GDM1 (cell line): ENCODE measurements at regions not wholly inside any gene's neighbourhood (a gene's known extent, or its start where the extent isn't known, plus 50 kb on each side); places are given as distances from the start of the nearest gene placed in this dataset.

ENCODE experiments used
- DNase-seq: peaks from one replicate; lab custom pipeline; 2025; lab: John Stamatoyannopoulos, UW

DNA sequence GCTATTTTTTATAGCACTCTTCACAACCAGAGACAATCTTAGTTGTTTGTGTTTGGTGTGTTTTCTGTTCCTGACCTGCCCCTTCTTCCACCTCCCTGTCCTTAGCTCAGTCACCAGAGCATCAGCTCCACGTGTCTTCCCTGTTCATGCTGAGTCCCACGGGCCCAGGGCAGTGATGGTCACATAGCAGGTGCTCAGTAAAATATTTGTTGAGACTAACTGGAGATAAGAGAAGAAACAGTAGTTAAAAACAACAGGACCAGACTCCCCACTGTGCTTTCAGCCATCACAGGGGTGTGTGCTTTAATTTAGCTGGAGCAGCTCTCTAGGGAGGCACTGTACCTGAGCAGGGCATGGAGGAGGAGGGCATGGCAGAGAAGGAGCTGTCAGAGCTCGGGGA is 307.3 kb upstream of the ZNF32 start:
- no peak for DNase-seq

GRCh38 chr10:43955002-43955596 is 306.4 kb upstream of the ZNF32 start:
- DNase-seq = no peak

DNA sequence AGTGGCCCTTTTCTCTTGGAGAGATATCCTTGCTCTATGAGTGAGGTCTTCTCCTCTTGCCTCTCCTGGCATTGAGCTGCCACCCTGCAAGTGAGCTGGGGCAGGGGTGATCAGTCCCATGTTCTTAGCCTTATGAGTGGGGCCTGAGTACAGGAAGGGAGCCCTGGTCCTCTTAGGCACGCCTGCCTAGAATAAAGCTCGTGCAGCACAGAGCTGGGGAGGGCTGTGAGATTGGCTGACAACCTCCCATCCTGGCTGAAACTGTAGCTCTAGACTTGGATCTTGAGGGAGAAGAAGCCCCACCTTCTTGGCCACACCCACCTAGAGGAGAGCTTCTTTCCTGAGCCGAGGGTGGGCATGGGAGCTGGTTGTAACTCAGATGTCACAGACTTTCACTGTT is 305.0 kb upstream of the ZNF32 start:
- no peak for DNase-seq

GRCh38 chr10:43952760-43953159 is 304.1 kb upstream of the ZNF32 start:
- no peak for DNase-seq

- DNase-seq = no peak
These were observed 300.7 kb upstream of the ZNF32 start for GRCh38 chr10:43949351-43949750.

DNA sequence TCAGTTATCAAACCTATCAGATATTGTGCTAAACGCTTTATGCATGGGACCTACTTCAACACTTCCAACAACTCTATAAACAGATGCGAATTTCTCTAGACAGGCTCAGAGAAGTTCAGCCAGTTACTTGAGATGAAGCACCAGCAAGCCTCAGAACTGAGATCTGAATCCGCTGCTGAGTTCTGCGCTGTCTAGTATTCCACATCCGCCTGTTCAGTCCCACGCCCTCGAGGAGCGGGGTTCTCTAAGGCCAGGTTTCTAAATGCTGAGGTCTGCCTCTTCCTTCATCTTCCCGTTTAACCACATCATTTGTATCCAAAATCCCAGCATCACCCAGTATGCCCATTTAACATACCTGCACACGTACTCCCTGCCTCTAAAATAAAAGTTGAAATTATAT is 297.8 kb upstream of the ZNF32 start:
- DNase-seq = no peak

DNA sequence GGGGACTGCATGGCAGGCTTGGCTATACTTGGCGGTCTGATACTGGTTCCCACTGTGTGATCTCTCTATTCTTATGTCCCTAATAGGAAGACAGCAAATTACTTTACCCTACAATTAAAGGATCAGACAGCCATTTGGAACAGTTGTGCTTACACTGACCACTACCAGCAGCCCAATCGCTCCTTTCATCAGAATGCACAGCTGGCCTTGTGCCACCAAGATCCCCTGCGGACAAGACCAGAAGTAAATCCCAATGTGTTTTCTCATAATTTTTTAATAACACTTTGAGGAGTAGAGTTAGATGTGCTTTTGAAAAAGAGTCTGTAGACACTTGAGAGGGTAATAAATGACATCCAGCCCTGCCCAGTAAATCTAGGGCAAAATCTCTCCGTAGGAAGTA is 297.2 kb upstream of the ZNF32 start:
- no peak for DNase-seq

- no peak for DNase-seq
These were observed 296.5 kb upstream of the ZNF32 start for GRCh38 chr10:43945094-43945730.

DNA sequence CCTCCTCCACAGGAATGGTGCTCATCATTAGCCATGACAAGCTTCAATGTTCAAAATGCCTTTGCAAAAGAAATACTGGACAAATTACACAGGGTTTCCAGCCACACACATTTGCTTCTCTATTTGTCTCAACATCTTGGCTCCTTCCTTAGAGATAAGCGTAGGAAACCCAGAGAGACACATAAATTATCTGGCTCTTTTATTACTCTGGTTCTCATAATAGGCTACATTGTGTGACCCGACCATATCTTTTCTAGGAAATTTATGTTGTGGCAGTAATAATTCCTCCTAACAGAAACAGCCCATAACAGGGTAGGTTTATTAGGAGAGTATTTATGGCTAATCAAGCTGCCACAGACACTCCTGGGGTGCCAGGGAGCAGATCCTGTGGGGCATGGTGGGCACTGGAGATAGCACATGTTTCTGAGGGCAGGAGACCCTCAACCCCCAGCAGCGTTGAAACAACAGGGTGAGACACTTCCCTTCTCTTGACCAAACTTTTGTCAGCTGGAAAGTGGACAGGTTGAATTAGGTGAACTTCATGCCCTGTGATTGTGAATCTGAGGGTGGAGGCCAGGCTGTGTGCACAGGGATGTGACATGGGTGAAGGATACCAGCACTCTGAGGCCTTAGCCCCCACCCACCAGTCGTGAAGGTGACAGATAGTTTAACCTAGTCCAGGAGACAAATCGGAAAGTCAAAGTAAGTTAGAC is 295.9 kb upstream of the ZNF32 start:
- DNase-seq = no peak

DNA sequence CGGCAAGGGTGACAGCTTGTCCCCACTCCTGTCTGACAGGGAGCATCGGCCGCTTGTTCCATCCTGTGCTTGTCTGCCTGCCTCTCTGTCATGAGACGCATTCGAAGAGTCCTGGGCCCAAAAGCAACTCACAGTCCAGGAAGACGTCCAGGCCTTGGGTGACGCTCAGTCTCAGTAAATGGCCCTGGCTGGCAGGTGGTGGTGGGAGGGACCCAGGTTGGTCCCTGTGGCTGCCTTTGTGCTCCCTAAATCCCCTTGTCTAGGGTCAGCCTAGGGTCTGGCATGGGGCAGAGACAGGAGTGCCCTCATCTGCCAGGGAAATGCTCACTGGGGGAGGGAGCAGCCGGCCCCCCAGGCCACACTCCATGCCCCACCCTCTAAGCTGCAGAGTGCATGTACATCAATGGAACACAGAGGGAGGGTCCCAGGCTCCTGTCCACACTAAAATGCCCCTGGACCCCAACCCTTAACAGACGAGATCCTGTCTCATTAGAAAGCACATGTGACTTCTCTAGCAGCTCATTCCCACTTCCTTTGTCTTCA is 295.2 kb upstream of the ZNF32 start:
- no peak for DNase-seq

DNA sequence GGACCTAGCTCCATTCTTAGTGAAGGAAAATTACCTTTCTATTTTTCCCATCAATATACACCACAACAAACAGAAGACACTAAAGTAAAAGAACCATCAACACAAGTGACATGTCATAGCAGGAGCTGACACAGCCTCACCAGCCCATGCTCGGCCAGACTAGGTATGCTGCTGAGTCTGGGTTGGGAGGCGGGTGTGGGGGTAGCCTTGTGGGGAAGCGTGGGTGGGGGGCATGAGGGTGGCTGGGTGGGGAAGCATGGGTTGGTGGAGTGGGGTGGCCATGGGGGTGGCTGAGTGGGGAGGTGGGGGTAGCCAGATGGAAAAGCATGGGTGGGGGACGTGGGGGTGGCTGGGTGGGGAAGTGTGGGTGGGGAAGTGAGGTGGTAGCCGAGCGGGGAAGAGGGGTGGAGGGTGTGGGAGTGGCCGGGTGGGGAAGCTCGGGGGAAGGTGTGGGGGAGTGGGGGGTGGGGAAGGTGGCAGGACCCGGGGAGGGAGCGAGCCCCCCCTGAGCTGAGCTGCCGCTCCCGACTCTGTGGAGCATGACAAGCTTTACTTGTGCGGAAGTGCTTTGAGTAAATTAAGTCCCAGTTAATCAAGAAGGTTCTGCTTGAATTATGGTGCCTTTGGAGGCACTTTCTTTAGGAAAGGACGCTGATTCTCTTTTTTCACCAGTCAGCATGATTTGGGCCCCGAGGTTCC is 294.6 kb upstream of the ZNF32 start:
- no peak for DNase-seq

GRCh38 chr10:43942096-43942850 is 293.6 kb upstream of the ZNF32 start:
- DNase-seq = no peak

DNA sequence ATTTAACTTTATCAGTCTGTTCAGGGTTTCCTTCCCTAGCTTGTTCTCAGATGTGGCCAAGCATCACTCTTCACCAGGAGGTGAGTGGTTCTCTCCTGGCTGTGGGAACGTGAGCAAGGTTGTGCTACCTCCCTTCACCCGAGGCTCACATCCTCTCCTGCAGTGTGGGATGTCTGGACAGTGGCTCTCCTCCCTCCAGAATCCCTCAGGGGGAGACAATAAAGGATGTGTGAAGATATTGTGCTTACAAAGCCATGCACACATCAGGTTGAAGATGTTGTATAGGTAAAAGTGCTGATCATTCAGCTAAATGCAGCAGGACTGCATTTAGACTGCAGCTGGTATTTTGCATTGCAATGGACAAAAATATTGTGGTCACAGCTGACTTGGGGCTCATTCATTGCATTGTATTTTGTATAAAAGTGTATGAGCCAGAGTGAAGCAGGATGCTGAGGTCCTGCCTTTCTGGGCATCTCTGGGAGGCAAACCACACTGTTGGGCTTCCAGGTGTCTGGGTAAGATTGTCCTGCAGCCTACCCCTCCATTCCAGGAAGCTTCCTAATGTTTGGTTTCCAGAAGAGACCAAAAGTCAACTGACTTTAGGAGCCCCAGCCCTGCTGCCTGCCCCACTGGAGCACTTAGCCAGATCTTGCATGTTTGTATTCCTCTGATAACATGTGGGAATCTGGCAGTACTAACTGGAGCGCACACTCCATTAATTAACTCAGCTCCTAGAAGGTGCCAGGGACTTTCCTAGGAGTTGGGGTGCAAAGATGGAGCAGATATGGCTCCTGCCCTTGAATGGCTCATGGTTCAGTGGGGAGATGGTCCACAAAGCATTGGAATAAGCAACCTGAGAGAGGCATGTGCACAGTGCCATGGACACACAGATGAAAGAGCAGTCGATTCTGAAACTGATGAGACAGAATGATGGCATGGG is 292.5 kb upstream of the ZNF32 start:
- DNase-seq = no peak

GRCh38 chr10:43939939-43940820 is 291.5 kb upstream of the ZNF32 start:
- DNase-seq = no peak

- DNase-seq = no peak
These were observed 290.8 kb upstream of the ZNF32 start for GRCh38 chr10:43939389-43939938.

DNA sequence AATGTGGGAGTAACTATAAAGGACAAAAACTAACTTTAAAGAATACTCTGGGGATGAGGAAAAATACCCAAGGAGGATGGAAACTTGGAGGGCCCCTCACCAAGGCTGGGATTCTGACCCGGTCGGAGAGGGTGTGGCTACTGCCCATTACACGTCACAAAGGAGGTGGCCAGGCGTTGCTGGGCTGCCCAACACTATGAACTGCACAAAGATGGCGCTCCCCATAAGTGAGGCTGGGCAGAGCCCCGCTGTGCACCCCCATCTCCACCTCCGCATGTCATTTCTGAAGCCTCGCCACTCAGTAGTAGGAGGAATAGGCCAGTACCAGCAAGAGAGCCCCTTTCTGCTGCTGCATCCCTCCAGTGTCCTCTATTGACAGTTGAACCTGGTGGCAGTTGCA is 290.1 kb upstream of the ZNF32 start:
- no peak for DNase-seq

DNA sequence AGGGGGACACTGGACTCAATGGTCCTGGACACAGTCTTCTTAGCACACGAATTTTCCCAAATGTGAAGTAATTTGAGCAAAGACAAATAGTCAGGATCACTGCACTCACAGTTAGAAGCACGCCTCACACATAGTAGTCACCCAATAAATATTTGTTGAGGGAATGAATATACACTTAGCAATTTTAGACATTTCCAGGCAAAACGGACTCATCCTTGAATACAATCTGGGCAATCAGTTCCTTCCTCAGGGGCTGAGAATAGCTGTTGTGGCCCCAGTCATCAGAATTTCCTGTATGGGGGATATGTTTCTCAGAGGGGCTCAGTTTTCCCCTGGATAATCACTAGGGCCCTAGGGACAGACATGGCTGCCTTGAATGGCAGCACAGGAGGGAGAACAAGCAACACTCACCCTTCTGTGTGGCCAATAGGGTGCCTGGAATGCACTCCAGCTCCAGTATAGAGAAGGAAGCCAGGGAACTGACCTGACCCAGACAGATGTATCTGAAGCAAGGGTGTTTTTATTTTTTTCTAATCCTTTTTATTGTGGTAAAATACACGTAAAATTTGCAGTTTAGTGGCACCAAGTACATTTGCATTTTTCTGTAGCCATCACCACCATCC is 282.7 kb upstream of the ZNF32 start:
- DNase-seq = no peak

GRCh38 chr10:43930777-43931176 is 282.1 kb upstream of the ZNF32 start:
- DNase-seq = no peak

- no peak for DNase-seq
These were observed 281.6 kb upstream of the ZNF32 start for GRCh38 chr10:43930243-43930642.
